ENCODE measurements at regions not wholly inside any gene's neighbourhood (a gene's known extent, or its start where the extent isn't known, plus 50 kb on each side); places are given as distances from the start of the nearest gene placed in this dataset.

- DNase-seq: no peak
Observed at GRCh38 chr20:50413088-50413500, 97.1 kb upstream of the PTPN1 start.

DNA sequence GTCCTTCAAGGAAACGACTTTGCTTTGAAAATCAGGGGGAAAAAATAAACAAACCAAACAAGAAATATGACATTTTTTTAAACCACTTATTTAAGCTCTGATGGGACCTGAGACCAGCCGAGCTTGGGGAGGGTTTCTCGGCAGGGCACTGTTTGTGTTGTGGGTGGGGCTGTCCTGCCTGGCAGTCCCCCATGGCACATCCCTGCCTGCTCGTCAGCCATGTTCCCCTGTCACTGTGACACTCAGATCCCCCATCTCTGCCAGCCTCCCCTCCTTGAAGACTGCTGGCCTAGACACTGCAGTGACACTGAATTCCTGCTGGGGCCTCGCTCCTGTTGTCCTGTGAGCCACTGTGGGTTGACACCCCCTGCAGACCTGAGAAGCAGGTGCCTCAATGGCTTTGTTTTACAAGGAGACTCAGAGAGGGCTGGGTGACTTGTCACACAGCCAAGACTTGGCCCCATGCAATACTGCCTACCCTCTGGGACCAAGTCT lies 95.1 kb upstream of the PTPN1 start:
- DNase-seq: no peak

DNA sequence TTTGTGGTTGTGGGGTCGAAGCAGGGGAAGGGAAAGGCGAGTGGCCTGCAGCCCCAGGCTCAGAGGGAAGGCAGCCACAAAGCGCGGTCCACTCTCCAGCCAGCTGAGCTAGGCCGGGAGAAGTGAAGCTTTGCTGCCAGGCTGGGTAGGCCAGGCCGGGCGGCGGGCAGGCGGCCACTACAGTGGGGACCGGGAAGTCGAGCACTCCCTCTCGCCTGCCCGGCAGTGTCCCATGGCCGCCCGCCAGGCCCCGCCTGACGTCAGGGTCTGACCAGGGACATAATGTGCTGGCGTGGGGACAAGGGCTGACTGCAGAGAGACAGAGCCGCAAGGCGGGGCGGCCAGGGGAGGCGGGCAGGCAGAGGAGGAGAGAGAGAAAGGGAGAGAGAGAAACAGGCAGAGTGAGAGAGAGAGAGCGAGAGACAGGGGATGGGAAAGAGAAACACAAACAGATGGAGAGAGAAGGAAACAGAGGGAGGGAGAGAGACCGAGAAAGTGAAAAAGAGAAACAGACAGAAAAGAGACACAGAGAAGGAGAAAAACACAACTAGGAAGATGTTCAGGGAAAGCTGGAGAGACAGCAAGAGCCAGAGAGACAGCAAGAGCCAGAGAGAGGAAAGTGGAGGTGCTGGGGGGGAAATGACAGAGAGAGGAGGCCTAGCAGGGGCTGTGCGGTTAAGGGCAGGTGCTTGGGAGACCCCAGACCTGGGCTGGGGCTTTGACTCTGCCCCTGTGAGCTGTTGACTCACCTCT lies 94.5 kb upstream of the PTPN1 start:
- DNase-seq: no peak

GRCh38 chr20:50416269-50417022 lies 93.7 kb upstream of the PTPN1 start:
- no peak for DNase-seq

DNA sequence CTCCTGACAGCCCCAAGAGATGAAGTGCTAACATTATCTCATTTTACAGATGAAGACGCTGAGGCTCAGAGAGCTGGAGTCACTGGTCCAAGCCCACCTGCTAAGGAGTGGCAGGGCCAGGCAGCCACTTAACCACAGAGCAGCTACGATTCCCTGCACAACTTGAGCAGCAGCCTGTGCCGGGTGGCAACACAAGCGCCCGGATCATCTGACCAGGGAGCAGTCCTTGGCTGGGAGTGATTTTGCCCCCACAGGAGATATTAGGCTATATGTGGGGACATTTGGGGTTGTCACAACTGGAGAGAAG lies 93.2 kb upstream of the PTPN1 start:
- peak; percentile 96 for DNase-seq

DNA sequence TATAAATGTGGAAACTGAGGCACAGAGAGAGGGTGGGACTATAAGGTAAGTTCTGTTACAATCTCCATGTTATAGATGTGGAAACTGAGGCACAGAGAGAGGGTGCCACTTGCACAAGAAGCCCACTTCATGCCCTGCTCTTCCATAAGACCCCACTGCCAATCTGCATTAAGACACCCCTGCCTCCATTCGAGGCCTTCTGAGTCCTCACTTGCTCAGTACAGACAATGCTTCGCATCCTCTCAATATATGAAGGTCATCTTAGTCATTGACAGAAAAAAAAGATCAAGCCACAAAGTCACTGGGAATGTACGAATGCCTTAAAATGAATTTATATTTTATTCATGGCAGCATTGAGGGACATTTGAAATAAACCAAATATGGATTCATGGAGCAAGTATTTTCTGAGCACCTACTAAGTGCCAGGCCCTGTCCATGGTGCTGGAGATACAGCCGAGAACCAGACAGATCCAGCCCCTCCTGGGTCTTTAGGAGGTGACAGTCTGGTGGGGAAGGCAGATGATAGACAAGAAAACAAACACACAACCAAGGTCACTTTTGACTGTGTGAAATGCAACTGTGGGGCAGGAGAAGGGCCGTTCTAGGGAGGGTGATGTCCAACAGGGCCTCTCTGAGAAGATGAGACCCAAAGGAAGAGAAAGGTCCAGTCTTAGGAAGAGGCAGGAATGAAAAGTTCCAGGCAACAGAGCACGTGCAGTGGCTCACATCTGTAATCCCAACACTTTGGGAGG lies 92.5 kb upstream of the PTPN1 start:
- no peak for DNase-seq

GRCh38 chr20:50418890-50419642 lies 91.1 kb upstream of the PTPN1 start:
- peak; percentile 82 for DNase-seq

DNA sequence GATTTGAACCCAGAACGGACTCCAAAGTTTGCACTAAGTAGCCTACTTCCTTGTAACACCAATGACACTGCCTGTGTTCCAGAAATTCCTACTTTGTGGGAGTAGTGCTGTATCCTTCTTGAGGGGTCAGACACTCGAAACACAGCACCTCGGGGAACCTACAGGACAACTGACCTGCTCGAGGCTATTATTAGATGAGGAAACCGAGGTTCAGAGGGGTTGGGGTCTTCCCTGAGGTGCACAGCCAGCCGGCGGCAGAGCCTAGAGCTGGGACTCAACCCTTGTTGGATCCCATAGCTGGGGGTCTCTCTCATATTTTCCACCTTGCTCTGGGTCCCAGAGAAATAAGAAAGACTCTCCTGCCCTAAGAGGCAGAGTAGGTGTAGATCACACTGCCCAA lies 89.8 kb upstream of the PTPN1 start:
- no peak for DNase-seq

DNA sequence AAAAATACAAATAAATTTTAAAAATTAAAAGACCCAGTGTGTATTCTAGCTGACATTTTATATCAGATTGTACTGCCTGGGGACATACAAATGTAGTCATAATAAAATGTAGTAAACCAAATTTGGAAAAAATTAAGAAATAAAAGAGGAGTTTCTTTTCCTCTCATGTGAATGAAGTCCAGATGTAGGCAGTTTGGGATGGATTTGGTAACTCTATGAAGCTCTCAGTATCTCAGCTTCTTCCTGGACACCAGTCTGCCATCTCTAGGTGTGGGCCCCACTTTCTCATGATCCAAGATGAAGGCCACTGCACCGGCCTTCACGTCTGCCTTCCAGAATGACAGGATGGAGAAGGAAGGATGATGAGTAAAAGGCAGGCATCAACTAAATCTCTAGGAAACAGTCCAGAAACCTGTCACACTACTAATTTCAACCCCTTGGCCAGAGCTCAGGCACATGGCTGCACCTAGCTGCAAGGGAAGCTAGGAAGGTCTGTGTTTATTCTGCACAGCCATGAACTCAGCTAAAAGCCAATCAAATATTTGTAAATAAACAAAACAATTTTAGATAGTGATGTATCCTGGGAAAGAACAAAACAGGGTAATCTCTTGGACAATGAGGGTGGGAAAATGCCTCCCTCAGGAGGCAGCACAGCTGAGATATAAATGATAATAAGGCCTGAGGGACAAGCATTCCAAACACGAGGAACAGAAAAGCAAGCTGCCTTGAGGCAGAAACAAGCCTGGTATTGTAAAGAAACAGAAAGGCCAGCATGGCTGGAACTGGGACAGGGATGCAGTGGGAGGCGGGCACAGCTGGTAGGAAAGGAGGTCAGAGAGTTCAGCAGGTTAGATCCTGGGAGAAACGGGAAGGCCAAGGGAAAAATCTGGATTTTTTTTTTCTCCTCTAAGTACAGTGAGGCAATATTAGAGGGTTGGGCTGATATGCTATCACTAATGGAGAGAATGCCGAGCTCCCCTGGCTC lies 88.5 kb upstream of the PTPN1 start:
- DNase-seq: no peak

GRCh38 chr20:50423758-50424157 lies 86.4 kb upstream of the PTPN1 start:
- no peak for DNase-seq

DNA sequence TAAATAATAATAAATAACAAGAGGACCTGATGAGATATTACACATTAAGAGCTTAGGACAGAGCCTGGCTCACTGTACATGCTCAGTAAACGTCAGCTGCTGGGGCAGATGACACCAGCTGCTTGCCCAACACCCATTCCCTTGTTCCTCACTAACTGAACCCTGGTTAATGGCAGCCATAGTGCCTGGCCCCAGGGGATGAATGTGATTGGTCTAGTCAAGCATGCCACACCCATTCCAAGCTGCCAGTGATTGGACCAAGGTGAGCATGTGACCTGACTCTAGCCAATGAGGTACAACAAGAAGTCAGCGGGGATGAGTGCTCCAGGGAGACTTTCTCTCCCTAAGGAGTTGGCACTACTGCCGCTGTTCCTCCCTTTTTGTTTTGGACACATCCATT lies 85.1 kb upstream of the PTPN1 start:
- peak; percentile 76 for DNase-seq

- DNase-seq: no peak
Observed at GRCh38 chr20:50426866-50427718, 83.1 kb upstream of the PTPN1 start.

GRCh38 chr20:50427719-50428083 lies 82.5 kb upstream of the PTPN1 start:
- no peak for DNase-seq

GRCh38 chr20:50428097-50428828 lies 81.9 kb upstream of the PTPN1 start:
- no peak for DNase-seq

GRCh38 chr20:50429412-50429811 lies 80.8 kb upstream of the PTPN1 start:
- DNase-seq: no peak

DNA sequence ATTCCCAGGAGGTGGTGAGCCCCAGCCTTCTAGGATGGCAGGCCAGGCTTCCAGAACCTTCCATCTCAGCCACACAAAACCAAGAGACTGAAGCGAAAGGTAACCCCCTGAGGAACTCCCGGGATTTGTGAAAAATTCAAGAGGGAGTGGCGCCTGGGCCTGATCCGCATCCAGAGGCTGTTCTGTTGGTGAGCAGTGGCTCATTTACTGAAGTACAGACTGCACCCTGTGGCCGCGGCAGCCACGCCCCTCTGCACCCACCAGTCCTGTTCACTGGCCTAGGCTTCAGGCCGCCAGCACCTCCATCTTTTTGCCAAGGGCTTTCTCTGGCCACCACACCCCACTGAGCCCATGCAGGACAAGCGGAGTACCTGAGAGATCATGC lies 79.1 kb upstream of the PTPN1 start:
- no peak for DNase-seq

DNA sequence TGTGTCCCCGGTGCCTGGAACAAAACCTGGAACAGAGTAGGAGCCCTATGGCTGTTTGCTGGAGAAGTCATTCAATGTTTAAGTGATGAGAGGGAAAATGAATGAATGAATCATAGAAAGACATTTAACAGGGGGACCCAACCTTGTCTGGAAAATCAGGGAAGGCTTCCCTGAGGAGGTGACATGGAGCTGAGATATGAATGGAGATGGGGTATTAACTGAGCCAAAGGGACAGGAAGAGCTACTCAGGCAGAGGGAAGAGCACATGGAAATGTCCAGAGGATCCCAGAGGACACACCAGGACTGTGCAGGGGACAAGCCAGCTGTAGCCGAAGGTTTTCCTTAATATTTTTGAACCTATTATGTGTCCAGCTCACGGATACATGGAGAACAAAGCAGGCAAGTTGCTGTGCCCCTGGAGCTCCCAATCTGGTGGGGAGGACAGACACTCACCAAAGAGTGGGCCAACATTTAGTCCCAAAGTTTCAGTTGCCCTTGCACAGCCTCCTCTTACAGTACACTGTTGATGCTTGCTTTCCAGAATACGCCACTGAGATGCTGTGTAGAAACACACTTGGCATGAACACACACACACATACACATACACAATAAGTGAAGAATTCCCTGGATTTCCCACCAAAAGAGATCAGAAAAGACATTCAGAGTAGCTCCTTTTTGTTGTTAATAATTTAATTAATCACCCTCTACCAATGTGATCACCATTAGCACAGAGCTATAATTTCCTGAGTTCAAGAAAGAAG lies 77.0 kb upstream of the PTPN1 start:
- no peak for DNase-seq

DNA sequence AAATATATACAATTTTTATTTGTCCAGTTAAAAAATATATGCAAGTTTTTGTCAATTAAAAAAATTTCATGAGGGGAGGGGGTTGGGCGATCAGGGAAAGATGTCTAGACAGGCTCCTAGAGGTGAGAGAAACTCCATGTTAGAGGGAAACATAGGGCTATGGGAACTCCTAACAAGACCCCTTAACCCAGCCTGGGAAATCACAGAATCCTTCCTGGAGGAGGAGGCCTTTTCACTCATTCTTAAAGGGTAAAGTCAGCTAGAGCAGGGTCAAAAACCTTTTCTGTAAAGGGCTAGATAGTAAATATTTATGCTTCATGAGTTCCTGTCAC lies 75.9 kb upstream of the PTPN1 start:
- no peak for DNase-seq

GRCh38 chr20:50434653-50435396 lies 75.4 kb upstream of the PTPN1 start:
- no peak for DNase-seq
